ENCODE measurements at regions not wholly inside any gene's neighbourhood (a gene's known extent, or its start where the extent isn't known, plus 50 kb on each side); places are given as distances from the start of the nearest gene placed in this dataset.

- Histone ChIP-seq H3K36me3 (ENCODE audit: control insufficient read depth, insufficient read depth, low read length) (no peaks in the 10 kb centered on the region), H3K4me1 (ENCODE audit: control insufficient read depth, insufficient read depth, low read length) (no peaks in the 10 kb centered on the region), H3K9me3 (ENCODE audit: control insufficient read depth, insufficient read depth, low read length) (no peaks in the 10 kb centered on the region), H3K27me3 (ENCODE audit: control insufficient read depth, insufficient read depth, low read length) (no peaks in the 10 kb centered on the region), H3K9ac (ENCODE audit: low read depth, low read length) (no peak overlapping the region), H3K4me3 (ENCODE audit: low read depth, low read length) (no peak overlapping the region)
Measured at GRCh38 chr4:29521281-29521680, 1198.9 kb upstream of the PCDH7 start.

GRCh38 chr4:29536745-29537144, 1183.4 kb upstream of the PCDH7 start:
- Histone ChIP-seq H3K4me1 (ENCODE audit: control insufficient read depth, insufficient read depth, low read length) (no peaks in the 10 kb centered on the region), H3K27me3 (ENCODE audit: control insufficient read depth, insufficient read depth, low read length) (no peaks in the 10 kb centered on the region), H3K9me3 (ENCODE audit: control insufficient read depth, insufficient read depth, low read length) (no peaks in the 10 kb centered on the region), H3K4me3 (ENCODE audit: low read depth, low read length) (no peak overlapping the region), H3K9ac (ENCODE audit: low read depth, low read length) (no peak overlapping the region), H3K36me3 (ENCODE audit: control insufficient read depth, insufficient read depth, low read length) (no peaks in the 10 kb centered on the region)

- Histone ChIP-seq H3K4me3 (ENCODE audit: low read depth, low read length) (no peak overlapping the region), H3K4me1 (ENCODE audit: control insufficient read depth, insufficient read depth, low read length) (no peaks in the 10 kb centered on the region), H3K9ac (ENCODE audit: low read depth, low read length) (no peak overlapping the region), H3K9me3 (ENCODE audit: control insufficient read depth, insufficient read depth, low read length) (peaks cover 4% of the 10 kb centered on the region), H3K36me3 (ENCODE audit: control insufficient read depth, insufficient read depth, low read length) (no peaks in the 10 kb centered on the region), H3K27me3 (ENCODE audit: control insufficient read depth, insufficient read depth, low read length) (no peaks in the 10 kb centered on the region)
Measured at GRCh38 chr4:29538889-29539646, 1181.1 kb upstream of the PCDH7 start.

- Histone ChIP-seq H3K4me1 (ENCODE audit: control insufficient read depth, insufficient read depth, low read length) (no peaks in the 10 kb centered on the region), H3K36me3 (ENCODE audit: control insufficient read depth, insufficient read depth, low read length) (no peaks in the 10 kb centered on the region), H3K27me3 (ENCODE audit: control insufficient read depth, insufficient read depth, low read length) (no peaks in the 10 kb centered on the region), H3K9ac (ENCODE audit: low read depth, low read length) (no peak overlapping the region), H3K4me3 (ENCODE audit: low read depth, low read length) (no peak overlapping the region), H3K9me3 (ENCODE audit: control insufficient read depth, insufficient read depth, low read length) (peaks cover 4% of the 10 kb centered on the region)
Measured at GRCh38 chr4:29540439-29541102, 1179.6 kb upstream of the PCDH7 start.

GRCh38 chr4:29541757-29542156, 1178.4 kb upstream of the PCDH7 start:
- no peak overlapping the region for H3K4me3 ChIP-seq (ENCODE audit: low read depth, low read length)

GRCh38 chr4:29549342-29549741, 1170.8 kb upstream of the PCDH7 start:
- Histone ChIP-seq H3K9me3 (ENCODE audit: control insufficient read depth, insufficient read depth, low read length) (no peaks in the 10 kb centered on the region), H3K4me3 (ENCODE audit: low read depth, low read length) (no peak overlapping the region), H3K4me1 (ENCODE audit: control insufficient read depth, insufficient read depth, low read length) (no peaks in the 10 kb centered on the region), H3K36me3 (ENCODE audit: control insufficient read depth, insufficient read depth, low read length) (no peaks in the 10 kb centered on the region), H3K9ac (ENCODE audit: low read depth, low read length) (no peak overlapping the region), H3K27me3 (ENCODE audit: control insufficient read depth, insufficient read depth, low read length) (no peaks in the 10 kb centered on the region)

More at GRCh38 chr4:29541757-29542156, 1178.4 kb upstream of the PCDH7 start:
- Histone ChIP-seq H3K36me3 (ENCODE audit: control insufficient read depth, insufficient read depth, low read length) (no peaks in the 10 kb centered on the region), H3K27me3 (ENCODE audit: control insufficient read depth, insufficient read depth, low read length) (no peaks in the 10 kb centered on the region), H3K4me1 (ENCODE audit: control insufficient read depth, insufficient read depth, low read length) (no peaks in the 10 kb centered on the region), H3K9ac (ENCODE audit: low read depth, low read length) (no peak overlapping the region), H3K9me3 (ENCODE audit: control insufficient read depth, insufficient read depth, low read length) (peaks cover 4% of the 10 kb centered on the region)

GRCh38 chr4:29551821-29552220, 1168.3 kb upstream of the PCDH7 start:
- H3K9me3 ChIP-seq (ENCODE audit: control insufficient read depth, insufficient read depth, low read length) = no peaks in the 10 kb centered on the region
- no peaks in the 10 kb centered on the region for H3K36me3 ChIP-seq (ENCODE audit: control insufficient read depth, insufficient read depth, low read length)
- H3K4me3 ChIP-seq (ENCODE audit: low read depth, low read length) = no peak overlapping the region
- H3K9ac ChIP-seq (ENCODE audit: low read depth, low read length) = no peak overlapping the region
- H3K27me3 ChIP-seq (ENCODE audit: control insufficient read depth, insufficient read depth, low read length) = no peaks in the 10 kb centered on the region
- H3K4me1 ChIP-seq (ENCODE audit: control insufficient read depth, insufficient read depth, low read length) = no peaks in the 10 kb centered on the region

- H3K9ac ChIP-seq (ENCODE audit: low read depth, low read length) = no peak overlapping the region
- no peaks in the 10 kb centered on the region for H3K4me1 ChIP-seq (ENCODE audit: control insufficient read depth, insufficient read depth, low read length)
- H3K9me3 ChIP-seq (ENCODE audit: control insufficient read depth, insufficient read depth, low read length) = no peaks in the 10 kb centered on the region
- no peak overlapping the region for H3K4me3 ChIP-seq (ENCODE audit: low read depth, low read length)
- H3K27me3 ChIP-seq (ENCODE audit: control insufficient read depth, insufficient read depth, low read length) = no peaks in the 10 kb centered on the region
- no peaks in the 10 kb centered on the region for H3K36me3 ChIP-seq (ENCODE audit: control insufficient read depth, insufficient read depth, low read length)
Measured at GRCh38 chr4:29553846-29554245, 1166.3 kb upstream of the PCDH7 start.

GRCh38 chr4:29558789-29559188, 1161.4 kb upstream of the PCDH7 start:
- Histone ChIP-seq H3K36me3 (ENCODE audit: control insufficient read depth, insufficient read depth, low read length) (no peaks in the 10 kb centered on the region), H3K9ac (ENCODE audit: low read depth, low read length) (no peak overlapping the region), H3K27me3 (ENCODE audit: control insufficient read depth, insufficient read depth, low read length) (no peaks in the 10 kb centered on the region), H3K9me3 (ENCODE audit: control insufficient read depth, insufficient read depth, low read length) (no peaks in the 10 kb centered on the region), H3K4me3 (ENCODE audit: low read depth, low read length) (no peak overlapping the region), H3K4me1 (ENCODE audit: control insufficient read depth, insufficient read depth, low read length) (no peaks in the 10 kb centered on the region)

- Histone ChIP-seq H3K36me3 (ENCODE audit: control insufficient read depth, insufficient read depth, low read length) (no peaks in the 10 kb centered on the region), H3K27me3 (ENCODE audit: control insufficient read depth, insufficient read depth, low read length) (no peaks in the 10 kb centered on the region)
Measured at GRCh38 chr4:29559286-29559685, 1160.9 kb upstream of the PCDH7 start.

GRCh38 chr4:29560452-29560851, 1159.7 kb upstream of the PCDH7 start:
- Histone ChIP-seq H3K4me1 (ENCODE audit: control insufficient read depth, insufficient read depth, low read length) (no peaks in the 10 kb centered on the region), H3K4me3 (ENCODE audit: low read depth, low read length) (no peak overlapping the region), H3K9ac (ENCODE audit: low read depth, low read length) (no peak overlapping the region), H3K9me3 (ENCODE audit: control insufficient read depth, insufficient read depth, low read length) (no peaks in the 10 kb centered on the region), H3K36me3 (ENCODE audit: control insufficient read depth, insufficient read depth, low read length) (no peaks in the 10 kb centered on the region), H3K27me3 (ENCODE audit: control insufficient read depth, insufficient read depth, low read length) (no peaks in the 10 kb centered on the region)

More at GRCh38 chr4:29559286-29559685, 1160.9 kb upstream of the PCDH7 start:
- H3K4me3 ChIP-seq (ENCODE audit: low read depth, low read length) = no peak overlapping the region
- no peaks in the 10 kb centered on the region for H3K4me1 ChIP-seq (ENCODE audit: control insufficient read depth, insufficient read depth, low read length)
- H3K9me3 ChIP-seq (ENCODE audit: control insufficient read depth, insufficient read depth, low read length) = no peaks in the 10 kb centered on the region
- H3K9ac ChIP-seq (ENCODE audit: low read depth, low read length) = no peak overlapping the region

GRCh38 chr4:29565256-29565655, 1154.9 kb upstream of the PCDH7 start:
- H3K4me1 ChIP-seq (ENCODE audit: control insufficient read depth, insufficient read depth, low read length) = peaks cover 5% of the 10 kb centered on the region
- H3K4me3 ChIP-seq (ENCODE audit: low read depth, low read length) = no peak overlapping the region
- no peaks in the 10 kb centered on the region for H3K9me3 ChIP-seq (ENCODE audit: control insufficient read depth, insufficient read depth, low read length)
- H3K36me3 ChIP-seq (ENCODE audit: control insufficient read depth, insufficient read depth, low read length) = no peaks in the 10 kb centered on the region
- no peaks in the 10 kb centered on the region for H3K27me3 ChIP-seq (ENCODE audit: control insufficient read depth, insufficient read depth, low read length)
- H3K9ac ChIP-seq (ENCODE audit: low read depth, low read length) = no peak overlapping the region
